ENCODE measurements at regions not wholly inside any gene's neighbourhood (a gene's known extent, or its start where the extent isn't known, plus 50 kb on each side); places are given as distances from the start of the nearest gene placed in this dataset.

DNA sequence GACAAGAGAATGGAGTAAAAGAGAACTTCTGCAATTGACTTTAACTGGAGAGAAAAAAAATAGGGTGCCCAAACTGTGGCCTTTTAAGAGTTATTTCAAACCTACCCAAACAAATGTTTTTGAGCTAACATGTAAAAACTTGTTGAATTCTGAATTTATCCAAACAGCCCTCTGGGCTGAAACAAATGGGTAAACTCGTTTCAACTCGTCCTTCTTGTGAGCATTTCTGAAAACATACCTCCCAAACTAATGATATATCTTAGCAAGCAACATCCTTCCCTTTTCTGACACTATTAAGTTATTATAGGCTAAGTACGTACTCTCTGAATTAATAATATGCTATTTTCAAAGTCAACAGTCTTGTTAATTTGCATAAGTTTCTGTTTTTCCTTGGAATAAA lies 793.0 kb upstream of the ACVR2A start:
- Mint-ChIP-seq H3K27ac (no peak overlapping the region), H3K4me1 (ENCODE audit: low read depth) (no peaks in the 10 kb centered on the region), H3K27me3 (peaks cover 8% of the 10 kb centered on the region), H3K4me3 (no peak overlapping the region), H3K36me3 (no peaks in the 10 kb centered on the region), H3K9me3 (ENCODE audit: low read depth) (no peaks in the 10 kb centered on the region)

DNA sequence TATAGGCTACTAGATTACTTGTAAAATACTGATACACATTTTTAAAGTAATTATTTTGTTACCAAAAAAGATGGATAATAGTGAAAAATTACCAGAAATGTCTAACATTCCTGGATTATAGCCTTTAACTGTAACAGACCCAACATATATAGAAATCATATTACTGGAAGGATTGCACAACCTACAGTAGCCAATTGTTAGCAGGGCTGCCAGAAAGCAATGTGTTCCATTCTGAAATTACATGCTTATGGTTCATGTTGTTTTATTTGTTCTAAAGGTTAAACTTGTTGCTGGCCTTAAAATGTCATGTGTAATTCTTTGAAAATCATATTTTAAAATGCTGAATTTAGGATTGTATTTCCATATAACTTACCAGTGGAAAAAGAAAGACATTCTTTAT lies 793.6 kb upstream of the ACVR2A start:
- Mint-ChIP-seq H3K36me3 (no peaks in the 10 kb centered on the region), H3K4me3 (no peak overlapping the region), H3K27ac (no peak overlapping the region), H3K4me1 (ENCODE audit: low read depth) (no peaks in the 10 kb centered on the region), H3K9me3 (ENCODE audit: low read depth) (no peaks in the 10 kb centered on the region), H3K27me3 (peaks cover 8% of the 10 kb centered on the region)

DNA sequence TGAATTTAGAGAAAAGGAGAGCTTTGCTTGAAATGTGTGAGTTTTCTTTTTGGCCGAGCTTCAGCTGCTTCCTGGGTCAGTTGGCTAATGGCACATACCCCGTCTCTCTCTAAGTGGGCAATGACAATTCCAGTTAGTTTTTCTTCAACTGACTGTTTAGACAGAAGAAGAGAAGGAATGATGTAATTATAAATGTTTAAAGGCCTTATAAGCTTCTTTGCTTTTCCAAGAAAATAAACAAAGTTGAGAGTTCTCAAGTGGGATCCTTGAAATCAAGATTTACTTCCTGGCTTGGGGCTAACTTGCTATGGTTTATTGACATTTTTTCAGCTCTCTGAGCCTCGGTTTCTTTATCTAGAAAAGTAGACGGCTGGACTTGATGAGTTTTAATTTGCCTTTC lies 794.9 kb upstream of the ACVR2A start:
- Mint-ChIP-seq H3K4me3 (no peak overlapping the region), H3K9me3 (ENCODE audit: low read depth) (no peaks in the 10 kb centered on the region), H3K27ac (no peak overlapping the region), H3K36me3 (no peaks in the 10 kb centered on the region), H3K4me1 (ENCODE audit: low read depth) (no peaks in the 10 kb centered on the region), H3K27me3 (peaks cover 8% of the 10 kb centered on the region)

DNA sequence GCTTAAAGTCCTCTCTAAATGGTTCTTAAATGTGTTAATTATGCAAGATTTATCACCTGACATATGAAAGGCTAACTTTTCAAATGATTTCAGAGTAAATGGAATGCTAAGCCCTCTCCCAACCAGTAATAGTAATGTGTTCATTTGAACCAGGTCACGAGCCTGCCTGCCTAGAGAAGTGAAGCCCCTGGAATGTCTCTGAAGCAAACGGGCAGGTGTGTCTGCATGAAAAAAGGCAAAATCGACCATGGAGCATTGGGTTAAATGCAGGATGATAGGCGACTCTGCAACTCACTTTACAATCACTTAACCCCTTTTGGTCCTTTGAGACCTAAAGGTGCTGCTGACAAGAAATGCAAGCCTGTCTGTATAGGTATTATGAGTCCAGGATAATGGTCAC lies 798.4 kb upstream of the ACVR2A start:
- no peaks in the 10 kb centered on the region for H3K36me3 Mint-ChIP-seq
- H3K27ac Mint-ChIP-seq = no peak overlapping the region
- H3K9me3 Mint-ChIP-seq (ENCODE audit: low read depth) = no peaks in the 10 kb centered on the region
- no peaks in the 10 kb centered on the region for H3K4me1 Mint-ChIP-seq (ENCODE audit: low read depth)
- H3K4me3 Mint-ChIP-seq = no peak overlapping the region
- peaks cover 3% of the 10 kb centered on the region for H3K27me3 Mint-ChIP-seq

DNA sequence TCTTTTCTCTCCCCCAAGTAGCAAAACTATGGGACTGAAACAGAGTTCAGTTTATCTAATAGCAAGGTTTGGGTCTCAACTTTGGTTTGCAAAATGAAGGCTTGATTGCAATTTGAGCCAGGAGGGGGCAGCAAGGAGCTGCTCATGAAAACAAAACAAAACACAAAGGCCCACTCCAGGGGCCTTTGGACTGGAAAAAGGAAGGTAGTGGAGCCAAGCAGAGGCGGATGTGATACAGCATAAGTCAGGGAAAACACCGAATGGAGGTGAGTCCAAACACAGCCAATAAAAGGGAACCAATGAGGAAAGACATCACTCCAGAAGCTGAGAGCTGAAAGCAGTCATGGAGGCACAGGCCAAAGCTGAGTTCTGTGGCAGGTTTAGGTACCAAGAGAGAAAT lies 799.7 kb upstream of the ACVR2A start:
- no peaks in the 10 kb centered on the region for H3K9me3 Mint-ChIP-seq (ENCODE audit: low read depth)
- no peaks in the 10 kb centered on the region for H3K4me1 Mint-ChIP-seq (ENCODE audit: low read depth)
- peaks cover 2% of the 10 kb centered on the region for H3K27me3 Mint-ChIP-seq
- no peaks in the 10 kb centered on the region for H3K36me3 Mint-ChIP-seq
- H3K4me3 Mint-ChIP-seq = no peak overlapping the region
- no peak overlapping the region for H3K27ac Mint-ChIP-seq

DNA sequence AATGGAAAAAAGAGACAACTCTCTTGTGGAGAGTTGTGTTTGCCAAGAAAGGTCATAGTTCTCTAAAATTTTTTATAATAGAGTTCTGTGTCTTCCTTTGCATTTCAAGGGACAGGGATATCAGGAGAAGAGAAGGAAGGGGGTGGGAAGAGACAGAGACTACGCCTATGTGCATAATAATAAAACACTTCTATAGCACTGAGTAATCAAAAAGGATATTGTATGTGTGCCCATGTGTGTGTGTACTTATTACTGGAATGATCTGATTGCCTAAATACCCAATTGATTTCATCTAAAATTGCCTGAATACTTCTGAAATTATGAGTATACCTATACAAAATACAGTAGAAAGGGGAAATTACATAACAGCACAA lies 803.7 kb upstream of the ACVR2A start:
- Mint-ChIP-seq H3K36me3 (no peaks in the 10 kb centered on the region), H3K27ac (no peak overlapping the region), H3K27me3 (peaks cover 1% of the 10 kb centered on the region), H3K4me3 (no peak overlapping the region), H3K9me3 (ENCODE audit: low read depth) (no peaks in the 10 kb centered on the region), H3K4me1 (ENCODE audit: low read depth) (peaks cover 3% of the 10 kb centered on the region)

DNA sequence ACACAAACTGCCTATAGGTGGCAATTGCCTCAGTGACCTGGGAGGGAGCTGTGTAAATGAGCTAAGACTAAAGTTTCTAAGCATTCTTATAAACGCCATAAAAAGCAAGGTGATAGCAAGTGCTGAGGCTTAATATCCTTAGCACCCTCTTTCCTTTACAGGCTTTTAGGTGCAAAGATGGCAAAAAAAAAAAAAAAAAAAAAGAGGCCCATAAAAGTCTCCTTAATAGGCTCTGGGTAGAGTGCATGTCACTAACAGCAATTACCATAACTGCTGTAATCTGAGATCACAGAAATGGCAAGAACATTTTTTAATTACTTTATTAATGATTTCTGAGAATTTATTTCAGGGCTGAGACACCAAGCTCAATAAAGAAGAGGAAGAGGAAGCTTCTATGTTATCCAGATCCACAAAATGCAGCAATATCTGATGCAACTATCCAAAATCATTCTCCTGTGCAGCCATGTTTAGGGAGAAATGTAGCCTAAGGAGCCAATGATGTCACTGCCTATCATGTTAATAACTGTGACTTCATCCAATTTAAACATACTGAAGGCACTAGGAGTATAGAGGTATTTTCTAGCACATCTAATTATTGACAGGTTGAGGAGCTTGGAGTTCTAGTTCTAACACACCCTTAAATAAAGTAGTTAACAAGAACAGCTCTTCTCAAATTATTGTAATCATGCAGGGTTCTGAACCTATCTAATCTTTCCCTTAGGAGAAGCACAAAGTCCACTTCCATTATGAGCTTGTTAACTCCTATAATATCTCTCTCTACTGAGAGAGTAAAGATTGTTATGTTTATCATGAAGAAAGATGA lies 804.3 kb upstream of the ACVR2A start:
- Mint-ChIP-seq H3K36me3 (no peaks in the 10 kb centered on the region), H3K4me3 (no peak overlapping the region), H3K4me1 (ENCODE audit: low read depth) (peaks cover 3% of the 10 kb centered on the region), H3K9me3 (ENCODE audit: low read depth) (no peaks in the 10 kb centered on the region), H3K27me3 (peaks cover 1% of the 10 kb centered on the region), H3K27ac (no peak overlapping the region)

DNA sequence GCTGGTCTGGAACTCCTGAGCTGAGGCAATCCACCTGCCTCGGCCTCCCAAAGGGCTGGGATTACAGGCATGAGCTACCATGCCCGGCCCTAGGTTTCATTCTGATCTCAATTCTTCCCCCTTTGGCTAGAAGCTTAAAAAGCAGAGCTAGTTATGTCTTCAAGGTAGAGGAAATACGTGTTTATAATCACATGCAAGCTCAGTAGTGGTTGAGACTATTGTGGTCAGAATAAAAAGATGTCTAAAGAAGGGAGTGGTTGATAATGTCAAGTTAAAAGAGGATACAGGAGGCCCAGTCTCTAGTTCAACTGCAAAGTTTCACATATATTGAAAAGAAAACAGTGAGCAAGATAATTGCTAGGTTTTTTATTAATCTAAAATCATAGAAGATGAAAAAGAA lies 807.8 kb upstream of the ACVR2A start:
- Mint-ChIP-seq H3K9me3 (ENCODE audit: low read depth) (no peaks in the 10 kb centered on the region), H3K4me3 (no peak overlapping the region), H3K27ac (no peak overlapping the region), H3K27me3 (peaks cover 4% of the 10 kb centered on the region), H3K36me3 (no peaks in the 10 kb centered on the region), H3K4me1 (ENCODE audit: low read depth) (peaks cover 3% of the 10 kb centered on the region)

DNA sequence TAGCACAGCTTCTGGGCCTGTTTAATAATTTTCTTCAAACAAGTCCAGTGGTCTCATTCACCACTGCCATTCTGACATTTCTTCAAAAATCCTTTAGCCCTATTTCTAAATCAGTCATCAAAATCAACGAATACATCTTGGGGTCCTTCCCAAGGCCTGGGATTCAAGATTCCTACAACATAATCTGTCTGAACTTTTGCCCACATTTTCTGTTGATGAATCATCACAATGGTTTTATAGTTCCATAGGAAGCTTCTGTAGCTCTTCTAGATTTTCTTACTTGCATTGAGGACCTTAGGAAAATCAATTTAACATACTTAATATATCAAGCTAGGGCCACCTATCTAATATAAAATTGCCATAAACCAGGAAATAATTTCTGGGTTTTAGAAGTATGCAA lies 811.8 kb upstream of the ACVR2A start:
- H3K9me3 Mint-ChIP-seq (ENCODE audit: low read depth) = no peaks in the 10 kb centered on the region
- peaks cover 6% of the 10 kb centered on the region for H3K27me3 Mint-ChIP-seq

DNA sequence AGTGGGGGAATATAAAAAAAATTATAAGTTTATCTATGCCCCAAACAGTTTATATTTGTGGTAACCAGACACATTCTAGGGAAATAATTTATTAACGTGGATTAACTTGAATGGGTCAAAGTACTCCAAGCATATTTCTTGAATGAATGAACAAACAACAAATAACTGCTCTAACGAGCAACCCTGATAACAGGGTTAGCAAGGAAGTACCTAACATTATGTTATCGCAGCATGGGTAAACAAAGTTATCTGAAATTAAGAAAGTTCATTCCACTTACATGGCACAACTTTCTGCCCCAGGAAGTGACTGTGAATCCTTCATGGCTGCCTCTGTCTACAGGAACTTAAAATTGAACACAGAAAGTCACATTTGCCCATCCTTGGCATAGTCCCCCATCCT lies 812.9 kb upstream of the ACVR2A start:
- Mint-ChIP-seq H3K36me3 (no peaks in the 10 kb centered on the region), H3K4me3 (no peak overlapping the region), H3K4me1 (ENCODE audit: low read depth) (no peaks in the 10 kb centered on the region)

More for the DNA sequence above, 811.8 kb upstream of the ACVR2A start:
- no peak overlapping the region for H3K4me3 Mint-ChIP-seq
- peaks cover 3% of the 10 kb centered on the region for H3K4me1 Mint-ChIP-seq (ENCODE audit: low read depth)
- H3K36me3 Mint-ChIP-seq = no peaks in the 10 kb centered on the region
- H3K27ac Mint-ChIP-seq = no peak overlapping the region

DNA sequence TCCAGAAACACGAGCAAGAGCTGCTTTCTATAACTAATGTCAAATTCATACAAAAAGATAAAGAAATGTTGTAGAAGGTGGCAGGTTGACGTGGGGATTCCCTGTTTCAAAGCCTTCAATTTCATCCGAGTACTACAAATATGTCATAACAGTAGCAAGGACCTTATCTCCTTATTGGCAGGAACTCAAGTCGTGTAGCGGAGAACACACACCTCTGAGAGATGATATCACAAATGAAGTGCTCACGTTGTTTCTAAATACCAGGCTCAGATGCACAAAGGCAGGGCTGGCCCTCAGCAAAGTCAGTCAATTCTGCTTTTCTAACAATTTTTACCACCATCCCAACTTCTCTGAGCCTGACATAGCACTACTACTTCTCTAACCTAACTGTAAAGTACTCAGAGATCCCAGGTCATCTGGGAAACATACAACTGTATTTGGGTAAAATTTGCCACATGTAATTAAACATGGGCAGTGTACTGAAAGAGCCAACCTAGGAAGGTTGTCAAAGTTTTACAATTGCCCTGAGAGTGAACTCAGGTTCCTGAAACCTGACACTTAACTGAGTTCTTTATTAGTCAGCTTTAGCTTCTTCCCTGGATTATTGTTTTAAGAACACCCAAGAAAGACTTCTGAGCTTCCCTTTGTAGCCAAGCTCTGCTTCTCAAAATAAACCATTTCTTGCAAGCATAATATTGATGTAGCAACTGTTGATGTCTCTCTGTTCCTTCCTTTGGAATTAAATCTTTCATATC lies 813.7 kb upstream of the ACVR2A start:
- Mint-ChIP-seq H3K27ac (no peak overlapping the region), H3K4me3 (no peak overlapping the region), H3K27me3 (peaks cover 4% of the 10 kb centered on the region), H3K4me1 (ENCODE audit: low read depth) (no peaks in the 10 kb centered on the region), H3K9me3 (ENCODE audit: low read depth) (no peaks in the 10 kb centered on the region), H3K36me3 (no peaks in the 10 kb centered on the region)

More for the DNA sequence above, 812.9 kb upstream of the ACVR2A start:
- Mint-ChIP-seq H3K9me3 (ENCODE audit: low read depth) (no peaks in the 10 kb centered on the region), H3K27me3 (peaks cover 4% of the 10 kb centered on the region), H3K27ac (no peak overlapping the region)

DNA sequence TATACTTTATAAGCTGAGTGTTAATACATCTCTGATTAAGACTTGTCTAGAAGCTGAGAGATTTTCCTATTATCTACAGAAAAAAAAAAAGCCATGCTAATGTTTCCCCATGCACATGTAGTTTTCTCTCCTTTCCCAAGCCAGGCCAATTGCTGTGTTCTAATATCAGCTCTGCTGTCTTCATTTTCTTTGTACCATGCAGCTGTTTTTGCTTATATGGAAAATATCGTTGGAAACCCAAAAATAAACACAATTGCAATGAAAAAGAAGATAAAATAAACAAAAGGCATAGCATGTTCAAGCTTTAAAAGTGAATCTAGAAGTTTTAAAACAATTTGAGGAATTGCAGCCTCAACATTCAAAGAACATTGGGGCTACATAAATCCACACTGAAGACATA lies 817.4 kb upstream of the ACVR2A start:
- Mint-ChIP-seq H3K4me1 (ENCODE audit: low read depth) (no peaks in the 10 kb centered on the region), H3K36me3 (peaks cover 3% of the 10 kb centered on the region), H3K4me3 (no peak overlapping the region), H3K27me3 (peaks cover 2% of the 10 kb centered on the region), H3K9me3 (ENCODE audit: low read depth) (peaks cover 4% of the 10 kb centered on the region), H3K27ac (no peak overlapping the region)

DNA sequence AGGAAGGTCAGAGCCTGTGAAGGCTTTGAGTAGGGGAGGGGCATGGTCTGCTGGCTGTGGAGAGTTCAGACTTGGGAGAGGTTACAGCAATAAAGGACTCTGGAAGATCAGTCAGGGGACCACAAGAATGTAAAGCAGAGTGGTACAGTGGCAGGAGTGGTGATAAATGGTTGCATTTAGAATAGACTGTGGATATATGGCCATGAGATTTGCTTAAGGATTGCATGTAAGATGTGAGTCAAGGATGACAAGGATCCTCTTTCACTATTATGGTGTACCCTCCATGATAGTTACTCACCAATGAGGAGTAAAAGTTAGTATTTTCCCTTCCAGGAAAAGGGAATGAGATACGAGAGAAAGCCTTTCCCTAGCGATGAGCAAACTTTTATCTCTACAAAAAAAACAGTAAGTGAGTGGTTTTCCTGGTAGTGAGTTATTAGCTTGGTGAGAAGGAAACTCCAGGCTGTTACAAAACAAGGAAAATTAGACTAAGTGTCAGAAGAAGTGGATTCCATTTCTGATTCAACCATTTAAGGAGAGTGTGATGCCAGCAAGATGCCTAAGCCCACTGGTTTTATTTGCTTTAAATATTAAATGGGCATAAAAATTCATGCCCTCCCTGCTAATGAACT lies 818.0 kb upstream of the ACVR2A start:
- Mint-ChIP-seq H3K27me3 (peaks cover 2% of the 10 kb centered on the region), H3K36me3 (peaks cover 3% of the 10 kb centered on the region)

DNA sequence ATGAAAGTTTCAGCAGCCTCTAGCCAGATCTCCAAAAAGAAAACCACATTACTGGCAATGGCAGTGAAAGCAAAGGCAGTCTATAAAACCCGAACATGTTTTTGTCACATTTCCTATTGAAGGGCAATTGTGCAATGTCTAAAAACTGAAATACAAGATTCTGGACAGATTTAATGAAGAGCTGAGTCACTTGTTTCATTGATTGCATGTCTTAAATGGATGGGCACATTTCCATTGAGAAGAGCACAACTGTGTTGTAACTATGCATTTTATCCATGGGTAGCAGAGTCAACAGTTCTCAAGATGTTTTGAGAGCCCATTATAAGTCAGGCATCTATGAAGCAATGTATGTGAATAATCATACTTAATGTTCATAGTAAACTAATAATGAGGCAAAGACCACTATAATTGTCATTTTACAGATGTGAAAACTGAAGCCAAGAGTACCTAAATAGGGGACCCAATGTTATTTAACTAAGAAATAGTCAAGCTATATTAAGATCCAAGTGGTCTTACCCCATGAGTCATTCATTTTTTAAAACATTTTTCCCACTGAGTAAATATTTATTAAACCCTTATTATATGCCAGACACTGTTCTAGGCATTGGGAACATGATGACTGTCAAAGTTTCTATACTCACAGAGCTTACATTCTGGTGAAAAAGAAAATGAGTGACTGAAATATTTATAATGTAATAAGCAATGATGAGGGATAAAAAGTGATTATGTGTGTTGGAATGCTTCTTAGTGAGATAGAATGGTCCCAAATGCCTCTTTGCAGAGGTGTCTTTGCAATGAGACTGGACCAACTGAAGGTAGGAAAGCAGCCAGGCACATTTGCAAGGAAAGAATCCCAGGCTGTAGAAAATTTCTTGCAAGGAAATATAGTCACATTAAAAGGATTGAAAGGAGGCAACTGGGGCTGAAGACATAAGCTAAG lies 818.9 kb upstream of the ACVR2A start:
- H3K27me3 Mint-ChIP-seq = peaks cover 2% of the 10 kb centered on the region
- no peak overlapping the region for H3K4me3 Mint-ChIP-seq
- no peaks in the 10 kb centered on the region for H3K4me1 Mint-ChIP-seq (ENCODE audit: low read depth)
- H3K36me3 Mint-ChIP-seq = peaks cover 3% of the 10 kb centered on the region
- no peak overlapping the region for H3K27ac Mint-ChIP-seq
- peaks cover 7% of the 10 kb centered on the region for H3K9me3 Mint-ChIP-seq (ENCODE audit: low read depth)

More for the DNA sequence above, 818.0 kb upstream of the ACVR2A start:
- no peak overlapping the region for H3K4me3 Mint-ChIP-seq
- peaks cover 7% of the 10 kb centered on the region for H3K9me3 Mint-ChIP-seq (ENCODE audit: low read depth)
- no peak overlapping the region for H3K27ac Mint-ChIP-seq
- H3K4me1 Mint-ChIP-seq (ENCODE audit: low read depth) = no peaks in the 10 kb centered on the region

Measured in activated naive CD8-positive, alpha-beta T cell (primary cell).